NCI-H524 (cell line): ENCODE measurements at regions not wholly inside any gene's neighbourhood (a gene's known extent, or its start where the extent isn't known, plus 50 kb on each side); places are given as distances from the start of the nearest gene placed in this dataset.

Experiments
- DNase-seq, 2 experiments: peaks; one replicate each; lab custom pipeline; 2025; lab: John Stamatoyannopoulos, UW

DNA sequence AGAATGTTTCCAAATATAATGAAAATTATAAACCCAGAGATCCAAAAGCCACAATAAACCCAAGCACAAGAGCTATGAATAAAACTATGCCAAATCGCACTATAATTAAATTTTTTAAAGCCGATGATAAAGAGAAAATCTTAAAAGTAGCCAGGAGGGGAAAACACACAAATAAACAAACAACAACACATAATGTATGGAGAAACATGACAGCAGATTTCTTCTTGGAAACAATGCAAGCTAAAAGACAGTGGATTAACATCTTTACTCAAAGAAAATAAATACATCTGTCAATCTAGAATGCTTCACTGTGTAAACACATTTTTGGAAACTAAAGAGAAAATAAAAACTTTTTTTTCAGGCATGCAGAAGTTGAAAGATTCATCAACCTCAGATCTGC is 53.0 kb upstream of the SMOX start:
- DNase-seq, result no peak

DNA sequence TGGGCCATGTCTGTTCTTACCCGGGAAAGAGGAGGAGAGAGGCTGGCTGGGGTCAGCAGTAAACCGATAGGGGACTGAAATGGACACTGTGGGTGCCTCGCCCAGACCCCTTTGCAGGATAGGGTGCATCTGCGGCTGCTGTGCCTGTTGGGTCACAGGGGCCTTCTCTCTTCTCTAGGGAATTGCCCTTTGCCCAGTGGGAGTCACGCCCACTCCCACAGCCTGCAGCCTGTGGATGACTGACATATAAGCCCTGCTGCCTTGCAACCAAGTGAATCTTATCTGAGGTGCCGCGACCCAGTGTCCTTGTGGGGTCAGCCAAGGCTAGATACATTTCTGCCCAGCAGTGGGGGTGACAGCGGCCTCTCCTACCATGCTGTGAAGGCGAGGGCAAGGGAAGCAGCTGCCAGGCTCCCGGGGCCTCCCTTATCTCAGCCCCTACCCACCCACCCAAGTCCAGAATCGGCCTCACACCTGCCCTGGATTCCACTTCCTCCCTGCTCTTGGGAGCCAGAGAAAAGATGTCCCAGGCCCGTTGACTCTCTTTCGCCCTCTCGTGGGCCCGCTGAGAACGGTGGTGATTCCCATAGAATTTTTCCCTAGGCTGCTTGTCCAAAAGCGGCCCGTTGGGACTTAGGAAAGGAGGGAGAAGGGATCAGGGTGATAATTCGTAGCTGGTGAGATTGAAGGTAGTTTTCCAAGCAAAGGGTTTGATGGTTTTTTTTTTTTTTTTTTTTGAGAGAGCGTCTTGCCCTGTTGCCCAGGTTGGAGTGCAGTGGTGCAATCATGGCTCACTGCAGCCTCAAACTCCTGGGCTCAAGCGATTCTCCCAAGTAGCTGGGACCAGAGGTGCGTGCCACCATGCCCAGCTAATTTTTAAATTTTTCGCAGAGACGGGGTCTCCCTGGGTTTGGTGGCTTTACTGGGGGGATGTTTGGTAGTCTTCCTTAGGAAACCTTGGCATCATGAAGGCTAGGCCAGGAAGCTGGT is 56.8 kb upstream of the SMOX start:
- peak; percentile 26 to 48 for DNase-seq

DNA sequence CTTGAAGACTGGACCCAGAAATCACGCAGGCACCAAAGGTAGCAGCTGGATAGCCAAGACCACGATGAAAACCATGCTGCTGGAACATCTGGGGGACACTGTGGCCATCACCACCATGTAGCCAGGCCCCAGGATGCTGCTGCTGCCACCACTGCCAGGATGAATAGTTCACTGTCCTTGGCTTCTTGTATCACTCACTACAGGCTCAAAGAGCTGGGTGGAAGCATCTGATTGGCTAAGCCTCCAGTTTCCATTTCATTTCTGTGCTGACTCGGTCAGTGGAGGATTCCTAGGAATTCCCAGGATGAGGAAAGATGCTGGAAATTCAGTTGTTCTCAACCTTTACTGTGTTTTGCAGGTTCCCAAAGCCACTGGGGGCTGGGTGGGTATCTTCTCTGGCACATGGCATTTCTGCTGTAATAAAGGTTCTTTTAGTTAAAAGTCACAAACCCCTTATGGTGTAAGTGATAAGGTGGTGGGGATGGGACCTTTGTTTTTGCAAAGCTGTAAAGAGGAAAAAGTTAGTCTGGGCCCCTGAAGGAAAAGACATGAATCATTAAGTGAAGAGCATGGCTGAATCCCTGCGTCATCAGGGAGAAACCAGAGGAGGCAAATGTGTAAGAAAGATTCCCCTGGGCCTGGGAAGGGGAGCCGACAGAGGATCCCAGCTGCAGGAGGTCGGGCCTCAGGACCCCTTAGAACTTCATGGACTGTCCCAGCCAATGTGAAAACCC is 57.7 kb upstream of the SMOX start:
- DNase-seq, result no peak

- no peak for DNase-seq
Measured at GRCh38 chr20:4089756-4090487, 58.7 kb upstream of the SMOX start.

DNA sequence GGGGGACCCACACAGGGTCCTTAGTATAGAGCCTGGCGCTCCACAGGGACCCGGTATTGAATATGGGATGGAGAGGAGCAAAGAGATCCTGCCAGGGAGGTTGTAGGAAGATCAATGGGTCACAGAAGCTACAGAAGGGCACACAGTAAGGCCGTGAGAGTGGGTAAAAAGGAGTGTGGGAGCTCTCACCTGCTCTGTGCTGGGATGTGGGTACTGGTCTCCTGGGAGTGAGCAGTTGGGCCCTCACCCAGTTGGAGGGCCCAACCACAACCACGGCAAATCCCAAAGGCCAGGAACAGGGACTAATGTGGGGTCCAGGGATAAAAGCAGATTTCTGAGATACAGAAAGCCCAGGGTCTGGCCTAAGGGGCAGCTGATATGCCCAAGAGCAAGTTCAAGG is 59.9 kb upstream of the SMOX start:
- DNase-seq, result no peak

DNA sequence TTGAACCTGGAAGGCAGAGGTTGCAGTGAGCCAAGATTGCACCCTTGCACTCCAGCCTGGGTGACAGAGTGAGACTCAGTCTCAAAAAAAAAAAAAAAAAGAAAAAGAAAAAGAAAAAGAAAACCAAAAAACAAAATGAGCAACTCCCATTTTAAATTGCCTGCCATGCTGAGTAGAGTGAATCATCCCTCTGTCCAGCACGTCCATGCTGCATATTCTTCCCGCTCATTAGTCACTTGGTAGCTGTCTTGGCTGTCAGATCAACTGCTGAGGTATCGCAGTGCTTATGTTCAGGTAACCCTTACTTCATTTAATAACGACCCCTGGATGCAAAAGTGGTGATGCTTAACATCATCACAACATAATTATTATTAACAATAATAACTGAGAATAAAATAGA is 60.7 kb upstream of the SMOX start:
- no peak for DNase-seq

- no peak for DNase-seq
Measured at GRCh38 chr20:4086771-4087687, 61.6 kb upstream of the SMOX start.

DNA sequence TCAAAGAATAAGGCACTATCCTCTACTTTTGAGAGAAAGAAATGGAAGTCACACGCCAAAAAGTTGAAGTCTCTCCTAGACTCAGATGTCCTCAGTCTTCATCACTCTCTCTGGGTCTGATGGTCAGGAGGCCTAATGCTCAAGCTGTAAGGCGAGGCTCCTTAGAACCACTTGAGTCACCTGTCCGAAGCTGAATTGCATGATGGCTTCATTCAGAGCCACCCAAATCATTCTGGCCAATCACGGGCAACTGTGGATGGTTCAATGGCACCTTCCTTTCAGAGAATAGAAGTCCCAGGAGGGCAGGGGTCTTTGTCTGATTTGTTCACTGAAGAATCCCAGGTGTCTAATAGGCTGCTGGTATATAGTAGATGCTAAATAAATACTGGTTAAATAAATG is 63.9 kb upstream of the SMOX start:
- DNase-seq, result no peak

- no peak for DNase-seq
Measured at GRCh38 chr20:4084096-4084495, 64.5 kb upstream of the SMOX start.

DNA sequence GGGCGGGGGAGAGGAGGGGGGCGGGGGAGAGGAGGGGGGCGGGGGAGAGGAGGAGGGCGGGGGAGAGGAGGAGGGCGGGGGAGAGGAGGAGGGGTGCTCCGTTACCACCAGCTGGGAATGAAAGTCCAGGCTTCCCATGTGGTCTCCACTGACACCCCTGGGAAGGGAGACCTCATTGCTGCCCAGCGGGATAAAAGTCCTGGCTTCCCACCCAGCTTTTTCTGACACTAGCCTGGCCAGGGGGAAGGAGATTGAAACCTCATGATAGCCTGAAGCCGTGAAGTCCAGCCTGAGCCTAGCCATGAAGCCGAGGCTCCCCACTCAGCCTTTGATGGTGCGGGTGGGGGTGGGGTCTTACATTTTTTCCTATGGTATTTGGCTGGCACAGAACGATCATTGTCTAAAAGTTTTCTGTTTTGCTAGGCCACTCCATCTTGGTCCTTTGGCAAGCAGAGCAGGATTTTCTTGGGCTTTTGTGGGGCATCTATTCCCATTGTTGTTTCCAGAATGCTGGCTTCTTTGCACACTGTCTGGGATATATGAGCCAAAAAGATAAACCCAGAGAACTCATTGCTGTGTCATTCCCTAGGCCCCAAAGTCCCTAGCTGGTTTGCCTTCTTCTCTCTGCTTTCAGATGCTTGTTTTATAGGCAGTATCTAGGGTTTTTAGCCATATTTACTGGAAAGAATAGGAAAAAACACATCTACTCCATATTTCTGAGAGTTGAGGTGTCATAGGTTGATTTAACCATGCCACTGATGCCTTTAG is 65.3 kb upstream of the SMOX start:
- no peak for DNase-seq

GRCh38 chr20:4082406-4083097 is 66.1 kb upstream of the SMOX start:
- no peak for DNase-seq

DNA sequence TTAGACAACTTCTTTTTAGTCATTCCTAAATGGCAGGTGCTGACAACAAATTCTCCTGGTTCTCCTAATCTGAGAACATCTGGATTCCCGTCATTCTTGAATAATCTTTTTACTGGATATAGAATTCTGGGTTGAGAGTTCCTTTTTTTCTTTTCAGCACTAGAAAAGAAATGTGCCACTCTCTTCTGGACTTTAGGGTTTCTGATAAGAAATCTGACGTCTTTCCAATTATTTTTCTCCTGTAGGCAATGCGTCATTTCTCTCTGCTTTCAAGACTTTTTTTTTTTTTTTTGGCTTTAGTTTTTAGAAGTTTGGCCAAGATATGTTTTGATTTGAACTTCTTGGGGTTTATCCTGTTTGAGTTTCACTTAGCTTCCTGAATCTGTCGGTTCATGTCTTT is 66.1 kb upstream of the RNF24 start:
- DNase-seq, result no peak

DNA sequence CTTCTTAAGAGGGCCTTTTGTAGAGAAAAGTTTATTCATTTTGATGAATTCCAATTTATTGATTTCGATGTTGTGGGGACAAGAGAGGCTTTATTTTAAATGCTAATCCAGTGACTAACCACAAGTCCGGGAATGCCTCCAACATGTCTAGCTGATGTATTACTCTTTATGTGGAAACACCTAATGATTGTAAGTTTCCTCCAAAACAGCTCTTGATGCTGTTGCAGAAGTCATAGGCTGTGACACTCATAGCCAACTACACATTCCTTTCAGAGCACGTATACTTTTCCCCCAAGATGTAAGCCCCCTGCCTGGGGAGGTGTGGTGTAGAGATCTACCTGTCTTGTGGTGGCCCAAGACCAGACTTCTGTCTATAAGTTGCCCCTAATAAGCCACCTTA is 61.3 kb upstream of the RNF24 start:
- DNase-seq, result no peak

DNA sequence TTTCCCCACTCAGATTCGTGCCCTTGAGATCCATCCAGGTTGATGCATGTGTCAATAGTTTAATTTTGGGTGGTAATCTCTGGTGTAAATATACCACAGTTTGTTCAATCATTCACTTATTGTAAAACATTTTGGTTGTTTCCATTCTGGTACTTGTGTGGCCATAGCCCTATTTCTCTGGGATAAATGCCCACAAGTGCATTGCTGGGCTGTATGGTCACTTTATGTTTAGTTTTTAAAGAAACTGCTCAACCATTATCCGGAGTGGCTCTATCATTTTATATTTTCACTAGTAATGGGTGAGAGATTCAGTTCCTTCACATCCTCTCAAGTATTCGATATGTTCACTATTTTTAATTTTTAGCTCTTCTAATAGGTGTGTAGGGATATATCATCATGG is 60.7 kb upstream of the RNF24 start:
- DNase-seq, result no peak

GRCh38 chr20:4074877-4075455 is 59.6 kb upstream of the RNF24 start:
- no peak for DNase-seq

- DNase-seq, result no peak
Measured at GRCh38 chr20:4073852-4074741, 58.7 kb upstream of the RNF24 start.

DNA sequence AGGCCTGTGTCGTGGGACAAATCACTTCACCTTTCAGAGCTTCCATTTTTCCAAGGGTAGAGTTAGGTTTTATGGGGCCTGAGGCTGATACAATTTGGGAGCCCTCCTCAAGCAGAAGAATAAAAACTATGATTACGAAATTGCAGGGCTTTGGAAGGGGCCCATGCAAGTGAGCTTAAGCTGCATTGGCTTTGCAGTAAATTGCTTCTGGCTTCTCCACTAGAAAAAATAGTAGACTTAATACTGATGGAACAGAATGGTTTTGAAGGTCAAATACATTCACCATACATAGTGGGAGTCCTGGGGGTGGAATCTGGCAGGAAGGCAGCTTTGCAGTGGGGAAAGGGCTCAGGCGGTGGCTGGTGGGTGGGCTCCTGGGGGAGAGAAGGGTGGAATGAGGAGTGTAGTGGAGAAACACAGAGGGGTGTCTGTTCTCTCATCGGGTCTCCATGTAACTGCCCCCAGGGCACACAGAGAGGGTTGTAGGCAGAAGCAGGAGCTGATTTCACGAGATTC is 55.9 kb upstream of the RNF24 start:
- DNase-seq, result no peak
